Hematopoietic multipotent progenitor cell (in vitro differentiated cells): ENCODE measurements at regions not wholly inside any gene's neighbourhood (a gene's known extent, or its start where the extent isn't known, plus 50 kb on each side); places are given as distances from the start of the nearest gene placed in this dataset.

Source experiments
- DNase-seq, 3 donors: peaks; one replicate each; pipeline ENCODE4 v3.0.0-alpha.2; 2011 to 2015; ENCODE audit warnings: low read depth in 2 of 3, low spot score in 2 of 3

DNA sequence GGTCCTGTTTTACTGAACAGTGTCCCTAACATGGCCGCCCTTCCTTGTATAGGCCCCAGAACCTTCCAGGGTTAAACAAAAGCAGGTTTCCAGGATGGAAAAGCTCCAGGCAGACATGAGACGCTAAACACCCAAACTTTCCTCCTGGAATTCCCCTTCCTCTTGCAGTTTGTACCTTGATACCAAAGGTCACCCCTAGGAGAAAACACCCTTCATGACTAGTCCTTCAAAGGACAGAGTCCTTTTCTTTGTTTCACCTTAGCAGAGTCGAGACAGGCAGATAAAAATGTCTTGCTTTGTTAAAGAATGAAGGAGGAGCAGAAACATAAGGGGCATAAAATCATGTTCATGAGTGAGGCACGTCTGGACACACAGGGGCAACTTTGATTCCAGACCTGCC is 247.5 kb downstream of the BCOR start:
- no peak for DNase-seq

DNA sequence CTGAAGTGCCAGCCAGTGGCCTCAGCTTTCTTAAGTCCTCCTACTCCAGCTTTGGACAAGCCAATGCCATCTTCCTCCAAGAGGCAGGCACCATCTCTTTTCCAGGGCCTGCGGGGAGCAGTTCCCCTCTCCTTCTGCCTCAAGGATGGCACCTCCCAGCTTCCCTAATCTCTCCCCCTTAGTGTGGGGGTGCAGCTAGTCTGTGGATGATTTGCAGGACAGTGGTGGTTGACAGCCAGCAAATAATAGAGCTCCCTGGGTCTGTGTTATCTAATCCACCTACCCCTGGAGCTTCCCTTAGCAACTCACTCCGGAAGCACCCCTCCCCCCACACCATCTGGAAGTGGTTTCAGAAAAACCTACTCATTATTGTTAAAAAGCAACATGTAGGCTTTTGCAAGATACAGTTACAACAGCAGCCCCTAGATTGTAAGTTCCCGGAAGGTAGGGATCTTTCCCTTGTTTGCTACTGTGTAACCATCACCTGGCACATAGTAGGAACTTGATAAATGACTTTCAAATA is 247.1 kb downstream of the BCOR start:
- peak in 2 of 3 donors; percentile 75 to 88 for DNase-seq

DNA sequence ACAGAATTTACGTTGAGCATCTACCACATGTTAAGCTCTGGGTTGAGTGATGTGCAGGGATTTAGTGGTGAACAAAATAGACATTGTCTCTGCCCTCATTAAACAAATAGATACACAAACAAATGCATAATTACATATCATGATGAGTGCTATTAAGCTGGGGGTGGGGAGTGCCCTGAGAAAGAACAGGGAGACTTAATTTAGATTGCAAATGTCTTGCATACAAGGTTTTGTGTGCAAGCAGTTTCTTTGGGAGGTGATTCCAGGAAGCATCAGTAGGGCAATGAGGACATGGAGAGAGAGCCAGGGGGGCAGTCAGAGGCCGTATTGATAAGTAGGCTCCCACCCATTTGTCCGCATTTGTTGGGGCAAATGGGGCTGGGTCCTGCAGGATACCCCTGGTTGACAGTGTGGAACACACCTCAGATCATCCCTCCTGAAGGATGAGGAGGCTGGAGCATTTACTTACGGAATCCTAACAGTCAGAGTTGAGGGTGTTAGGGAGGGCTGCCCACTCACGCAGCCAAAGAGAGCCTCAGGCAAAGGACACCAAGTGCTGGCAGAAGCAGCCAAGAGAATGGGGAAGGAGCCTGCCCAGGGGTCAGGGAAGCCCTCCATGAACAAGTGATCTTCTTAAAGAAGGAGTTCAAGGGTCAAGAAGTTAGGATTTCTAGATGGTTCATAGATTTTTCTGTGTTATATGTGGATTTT is 245.9 kb downstream of the BCOR start:
- DNase-seq: no peak

DNA sequence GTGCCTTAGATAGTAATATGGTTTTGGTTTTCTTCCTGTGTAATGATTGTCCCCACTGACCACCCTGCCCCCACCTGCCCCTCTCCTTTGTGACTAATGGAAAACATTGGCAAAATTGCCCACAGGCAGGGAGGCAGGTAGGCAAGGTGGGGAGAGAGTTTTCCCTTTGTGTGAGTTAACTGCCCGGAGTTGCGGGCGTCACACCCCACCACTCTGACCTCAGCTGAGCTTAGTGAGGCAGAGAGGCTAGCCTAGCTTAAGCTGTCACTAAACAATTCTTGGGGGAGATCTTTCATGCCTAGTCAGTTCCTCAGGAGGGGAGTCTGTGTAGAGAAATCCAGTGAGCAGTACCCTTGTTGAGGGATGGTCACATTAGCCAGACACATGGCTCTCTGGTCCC is 245.3 kb downstream of the BCOR start:
- no peak for DNase-seq

DNA sequence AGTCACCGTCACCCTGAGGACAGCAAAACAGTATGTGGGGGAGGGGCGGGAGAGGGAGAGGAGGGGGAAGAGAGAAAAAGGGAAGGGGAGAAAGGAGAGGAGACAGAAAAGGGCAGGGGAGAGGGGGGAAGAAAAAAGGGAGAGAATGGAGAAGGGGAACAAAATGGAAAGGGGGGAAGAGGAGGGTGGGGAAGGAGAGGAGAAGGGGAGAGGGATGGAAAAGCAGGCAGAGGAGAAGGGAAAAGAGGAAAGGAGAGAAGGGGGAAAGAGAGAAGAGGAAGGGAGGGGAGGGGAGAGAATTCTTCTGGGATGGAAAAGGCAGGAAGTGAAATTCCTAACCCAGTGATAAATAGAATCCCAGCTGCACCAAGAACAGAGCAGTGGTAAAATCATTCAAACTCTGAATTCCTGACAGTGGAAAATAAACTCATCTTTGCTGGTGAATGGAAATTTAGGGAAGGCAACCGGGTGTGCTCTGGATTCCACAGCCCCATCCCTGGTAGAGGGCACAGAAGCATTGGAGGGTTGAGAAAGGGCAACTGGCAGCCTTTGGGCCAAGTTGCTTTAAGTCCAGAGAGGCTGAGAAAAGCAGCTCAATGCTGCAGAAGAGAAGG is 244.2 kb downstream of the BCOR start:
- no peak for DNase-seq

DNA sequence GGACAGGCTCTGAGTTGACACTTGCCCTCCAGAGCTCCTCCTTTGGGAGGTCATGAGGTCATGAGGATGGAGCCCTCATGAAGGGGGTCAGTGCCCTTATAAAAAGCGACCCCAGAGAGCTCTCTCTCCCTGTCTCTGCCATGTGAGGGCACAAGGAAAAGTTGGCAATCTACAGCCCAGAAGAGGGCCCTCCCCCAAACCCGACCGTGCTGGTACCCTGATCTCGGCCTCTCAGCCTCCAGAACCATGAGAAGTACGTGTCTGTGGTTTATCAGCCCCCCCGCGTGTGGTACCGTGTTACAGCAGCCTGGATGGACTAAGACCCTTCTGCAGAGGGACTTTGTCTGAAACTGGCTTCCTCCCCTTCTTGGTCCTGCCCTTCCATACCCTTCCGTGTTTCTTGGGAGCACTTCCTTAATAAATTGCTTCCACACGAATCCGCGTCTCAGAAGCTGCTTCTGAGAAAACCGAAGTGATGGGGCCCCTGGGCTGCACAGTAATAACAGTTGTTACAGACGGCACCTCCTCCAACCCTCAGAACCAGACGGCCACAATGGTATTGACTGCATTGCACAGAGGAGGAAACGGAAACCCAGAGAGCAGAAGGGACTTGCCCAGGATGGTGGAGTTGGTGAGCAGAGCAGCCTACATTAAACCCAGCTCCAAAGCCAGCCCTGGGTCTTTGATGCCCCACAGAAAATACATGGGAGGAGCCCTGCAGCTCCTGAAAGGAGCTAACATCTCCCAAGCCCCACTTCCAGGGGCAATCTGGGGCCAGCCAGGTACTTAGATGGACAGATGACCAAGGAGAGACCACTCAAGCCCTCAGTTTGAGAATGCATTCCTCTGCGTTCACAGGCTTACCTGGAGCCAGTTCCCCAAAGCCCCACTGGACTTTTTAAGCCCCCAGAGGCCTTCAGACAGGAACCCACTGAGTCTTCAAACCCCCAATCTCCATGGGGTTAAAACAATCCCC is 242.7 kb downstream of the BCOR start:
- DNase-seq: peak; percentile 64 to 89 (median 81)

DNA sequence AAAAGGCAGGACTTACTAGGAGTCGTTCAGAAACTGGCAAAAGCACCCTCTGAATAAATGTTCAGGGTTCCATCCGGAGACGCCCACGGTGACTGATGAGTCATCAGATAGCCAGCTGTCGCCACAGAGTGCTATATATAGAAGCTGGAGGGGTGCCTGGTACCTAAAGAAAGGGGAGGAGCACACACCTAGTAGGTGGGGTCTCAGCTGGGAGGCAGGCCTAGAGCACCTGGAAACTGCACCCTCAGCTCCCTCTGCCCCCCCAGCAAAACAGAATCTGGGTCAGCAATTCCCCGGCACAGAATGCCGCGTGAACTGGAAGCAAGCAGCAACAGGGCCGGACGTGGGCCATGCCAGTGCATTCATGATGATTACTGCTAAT is 242.0 kb downstream of the BCOR start:
- DNase-seq: peak; percentile 43 to 76 (median 73)

DNA sequence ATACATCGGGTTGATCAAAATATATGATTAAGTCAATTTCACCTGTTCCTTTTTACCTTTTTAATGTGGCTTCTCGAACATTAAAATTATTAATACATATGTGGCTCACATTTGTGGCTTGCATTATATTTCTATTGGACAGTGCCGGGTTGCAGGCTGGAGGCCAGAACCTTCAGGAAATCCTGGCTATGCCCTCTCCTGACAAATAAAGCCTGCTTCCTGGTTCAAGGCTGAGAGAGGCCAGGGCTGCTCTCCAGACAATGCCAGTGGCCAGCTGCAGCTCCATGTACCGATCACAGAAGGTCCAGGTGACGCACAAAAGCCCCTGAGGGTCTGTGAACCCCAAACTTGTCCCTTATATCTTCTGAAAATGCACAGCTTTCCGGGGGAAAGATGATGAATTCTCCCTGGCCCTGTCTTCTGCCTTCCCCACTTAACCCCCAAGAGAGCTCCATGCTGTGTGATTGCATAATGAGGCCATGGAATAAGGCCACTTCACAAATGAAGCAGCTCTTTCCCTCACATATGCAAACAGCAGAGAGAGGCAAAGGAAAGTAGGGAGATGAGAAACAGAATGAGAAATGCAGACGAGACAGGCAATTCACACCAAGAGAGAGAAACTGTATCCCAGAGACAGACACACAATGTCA is 241.2 kb downstream of the BCOR start:
- no peak for DNase-seq

DNA sequence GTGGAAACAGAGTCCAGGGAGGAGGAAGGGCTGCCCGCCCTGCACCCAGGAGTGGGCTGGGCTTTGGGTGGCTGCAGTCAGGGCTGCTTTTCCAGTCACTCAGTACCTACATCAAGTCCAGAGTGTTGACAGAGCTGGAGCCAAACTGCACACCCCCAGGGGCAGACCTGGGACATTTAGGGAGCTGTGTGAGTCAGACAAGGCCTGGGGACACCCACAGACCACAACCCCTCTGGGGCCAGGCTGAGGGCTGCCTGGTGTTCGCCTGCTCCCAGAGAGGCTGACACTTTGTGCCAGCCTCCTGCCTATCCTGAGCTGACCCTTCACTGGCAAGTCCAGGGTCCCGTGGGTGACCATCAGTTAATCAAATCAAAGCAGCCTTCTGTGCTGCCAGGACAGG is 240.0 kb downstream of the BCOR start:
- no peak for DNase-seq

DNA sequence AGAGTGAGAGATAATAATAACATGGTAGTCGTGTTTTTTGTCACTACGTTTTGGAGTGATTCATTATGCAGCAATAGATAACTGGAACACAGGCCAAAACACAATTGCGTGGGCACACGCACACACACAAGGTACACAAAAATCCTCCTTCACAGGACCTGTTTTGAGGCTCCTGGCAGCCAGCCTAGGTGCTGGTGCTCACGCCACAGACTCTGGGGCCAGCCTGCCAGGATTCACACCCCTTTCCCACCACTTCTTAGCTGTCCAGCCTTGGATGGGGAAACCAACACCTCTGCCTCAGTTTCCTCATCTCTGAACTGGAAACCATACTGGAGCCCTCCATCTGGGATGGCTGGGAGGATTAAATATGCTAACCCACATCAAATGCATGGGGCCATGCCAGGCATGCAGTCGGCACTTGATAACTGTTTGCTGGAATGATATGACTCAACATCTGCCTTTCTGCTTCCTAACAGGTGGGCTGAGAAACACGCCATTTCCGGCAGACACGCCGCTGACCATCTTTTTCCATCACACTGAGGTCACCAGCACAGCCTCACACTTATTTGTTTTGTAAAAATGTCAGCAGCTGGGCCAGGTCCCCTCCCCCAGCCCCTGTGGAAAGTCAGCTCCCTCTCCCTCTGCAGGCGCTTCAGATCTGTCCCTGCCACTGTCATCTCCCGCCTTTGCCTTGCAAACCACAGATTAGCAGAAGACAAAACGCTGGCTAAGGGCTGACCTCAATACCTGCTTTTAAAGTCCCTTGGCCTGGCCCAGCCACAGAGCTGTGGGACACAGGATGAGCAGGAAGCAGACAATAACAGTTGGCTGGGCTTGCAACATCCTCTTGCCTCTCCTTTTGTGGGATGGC is 237.5 kb downstream of the BCOR start:
- peak in 2 of 3 donors; percentile 67 to 84 for DNase-seq

DNA sequence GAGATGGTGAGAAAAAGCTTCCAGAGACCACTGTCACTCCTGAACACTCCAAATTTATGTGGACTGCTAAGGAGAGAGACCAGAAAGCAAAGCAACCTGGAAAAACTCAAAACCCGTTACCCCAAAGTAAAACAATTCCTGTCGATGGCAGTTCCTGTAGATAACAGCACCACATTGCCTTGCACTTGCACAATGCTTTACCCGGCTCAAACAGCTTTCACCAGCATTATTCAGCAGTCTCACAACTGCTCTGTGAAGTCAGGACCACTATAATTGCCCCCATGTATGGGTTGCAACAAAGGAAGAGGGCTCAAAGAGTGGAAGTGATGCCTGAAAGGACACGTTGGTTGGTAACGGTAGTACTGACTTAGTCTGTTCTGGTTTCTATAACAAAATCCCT is 234.8 kb downstream of the BCOR start:
- peak in 1 of 3 donors; percentile 11 for DNase-seq

DNA sequence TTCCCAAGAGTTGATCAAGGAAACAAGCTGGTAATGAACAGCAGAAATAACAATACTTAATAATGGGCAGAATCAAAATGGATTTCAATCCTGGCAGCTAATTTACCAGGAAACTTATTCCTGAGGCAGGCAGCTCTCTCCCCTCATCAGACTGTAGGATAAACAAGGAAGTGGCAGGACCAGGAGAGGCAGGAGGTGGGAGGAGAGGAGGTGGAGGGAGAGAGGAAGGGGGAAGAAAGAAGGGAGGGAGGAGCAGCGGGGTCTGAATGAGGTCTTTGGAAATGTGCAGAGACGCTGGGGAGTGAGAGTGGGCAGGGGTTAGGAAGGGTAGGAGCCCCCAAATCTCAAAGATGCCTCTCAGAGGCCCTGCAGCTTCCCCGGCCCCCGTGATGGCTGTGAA is 231.5 kb downstream of the BCOR start:
- DNase-seq: no peak

DNA sequence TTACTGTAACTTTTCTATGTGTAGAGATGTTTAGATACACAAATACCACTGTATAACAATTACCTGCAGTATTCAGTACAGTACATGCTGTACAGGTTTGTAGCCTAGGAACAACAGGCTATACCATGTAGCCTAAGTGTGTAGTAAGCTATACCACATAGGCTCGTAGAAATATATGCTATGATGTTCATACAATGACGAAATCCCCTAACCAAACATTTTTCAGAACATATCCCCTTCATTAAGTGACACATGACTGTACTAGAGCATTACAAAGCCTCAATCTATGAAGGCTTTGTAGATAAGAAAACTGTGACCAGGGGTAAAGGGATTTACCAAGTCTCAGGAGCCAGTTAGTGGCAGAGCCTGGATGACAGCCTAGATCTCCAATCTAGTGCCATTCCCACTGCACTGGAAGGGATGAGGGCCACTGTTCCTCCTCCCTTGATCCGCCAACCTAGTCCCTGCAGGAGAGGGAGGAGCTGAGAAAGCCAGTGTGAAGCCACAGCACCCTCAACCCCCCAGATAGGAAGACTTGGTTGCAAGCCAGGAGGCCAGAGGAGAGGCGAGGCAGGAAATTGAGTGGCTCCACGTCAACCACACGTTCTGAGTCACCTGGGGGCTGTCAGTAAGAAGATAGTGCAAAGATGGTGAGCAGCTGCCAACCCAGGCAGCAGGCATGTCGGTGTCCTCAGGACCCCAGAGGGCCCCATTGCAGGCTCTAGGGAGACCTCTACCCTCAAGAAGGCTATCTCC is 227.7 kb downstream of the BCOR start:
- peak in 2 of 3 donors; percentile 55 to 60 for DNase-seq

DNA sequence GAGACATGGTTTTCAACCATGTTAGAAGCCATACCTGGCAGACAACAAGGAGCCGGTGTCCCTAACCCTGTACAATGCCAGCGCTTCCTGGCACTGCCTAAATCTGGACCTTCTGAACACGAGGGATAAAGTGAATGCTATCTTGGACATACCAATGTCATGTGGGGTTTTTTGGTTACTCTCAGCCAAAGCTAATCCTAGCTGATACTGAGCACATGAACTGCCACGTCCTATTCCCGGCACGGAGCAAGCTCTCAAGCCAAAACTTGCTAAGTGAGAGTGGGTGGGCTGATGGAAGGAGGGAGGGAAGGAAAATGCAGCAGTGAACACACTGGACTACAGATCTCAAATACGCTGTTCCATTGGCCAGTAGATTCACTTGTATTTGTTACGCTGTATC is 226.1 kb downstream of the BCOR start:
- DNase-seq: no peak

DNA sequence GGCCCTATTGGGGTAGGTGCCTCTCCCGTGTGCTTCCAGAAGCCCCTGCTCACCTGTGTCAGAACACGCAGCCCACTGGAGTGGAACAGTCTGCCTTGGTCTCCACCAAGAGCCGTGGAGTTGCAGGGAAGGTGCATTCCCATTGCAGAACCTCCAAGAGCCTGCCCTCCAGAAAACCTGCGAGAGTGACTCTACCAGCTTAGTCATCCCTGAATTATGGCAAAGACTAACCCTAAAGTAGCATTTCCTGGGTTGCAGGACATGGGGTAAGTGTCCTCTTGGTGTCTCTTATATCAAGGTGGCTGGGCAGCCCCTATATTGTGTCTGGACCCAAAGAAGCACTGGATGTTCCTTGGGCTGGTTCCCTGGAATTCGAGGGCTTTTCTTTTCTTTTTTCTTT is 224.6 kb downstream of the BCOR start:
- no peak for DNase-seq

DNA sequence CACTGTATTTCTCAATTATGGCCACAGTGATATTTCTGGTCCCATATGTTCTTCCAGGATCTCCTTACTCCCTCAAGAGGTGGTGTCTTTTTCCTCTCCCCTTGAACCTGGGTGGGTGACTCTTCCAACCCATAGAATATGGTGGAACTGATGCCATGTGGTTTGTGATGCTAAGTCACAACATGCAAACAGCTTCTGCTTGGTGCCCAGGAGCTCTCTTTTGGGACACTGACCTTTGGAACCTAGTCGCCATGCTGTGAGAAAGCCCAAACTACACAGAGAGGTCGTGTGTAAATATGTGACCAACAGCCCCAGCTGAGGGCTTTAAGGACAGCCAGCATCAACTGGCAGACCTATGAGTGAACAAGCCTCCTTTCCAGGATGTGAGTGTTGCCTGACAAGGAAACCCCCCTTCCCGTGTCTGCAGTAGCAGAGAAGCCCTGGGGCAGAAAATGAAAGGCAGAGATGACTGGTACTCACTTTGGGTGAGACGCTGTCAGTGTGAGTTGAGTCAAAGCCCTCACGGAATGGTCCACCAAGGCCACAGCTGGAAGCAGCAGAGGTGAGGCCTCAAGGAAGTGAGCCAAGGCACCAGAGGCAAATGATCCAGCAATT is 223.4 kb downstream of the BCOR start:
- no peak for DNase-seq

DNA sequence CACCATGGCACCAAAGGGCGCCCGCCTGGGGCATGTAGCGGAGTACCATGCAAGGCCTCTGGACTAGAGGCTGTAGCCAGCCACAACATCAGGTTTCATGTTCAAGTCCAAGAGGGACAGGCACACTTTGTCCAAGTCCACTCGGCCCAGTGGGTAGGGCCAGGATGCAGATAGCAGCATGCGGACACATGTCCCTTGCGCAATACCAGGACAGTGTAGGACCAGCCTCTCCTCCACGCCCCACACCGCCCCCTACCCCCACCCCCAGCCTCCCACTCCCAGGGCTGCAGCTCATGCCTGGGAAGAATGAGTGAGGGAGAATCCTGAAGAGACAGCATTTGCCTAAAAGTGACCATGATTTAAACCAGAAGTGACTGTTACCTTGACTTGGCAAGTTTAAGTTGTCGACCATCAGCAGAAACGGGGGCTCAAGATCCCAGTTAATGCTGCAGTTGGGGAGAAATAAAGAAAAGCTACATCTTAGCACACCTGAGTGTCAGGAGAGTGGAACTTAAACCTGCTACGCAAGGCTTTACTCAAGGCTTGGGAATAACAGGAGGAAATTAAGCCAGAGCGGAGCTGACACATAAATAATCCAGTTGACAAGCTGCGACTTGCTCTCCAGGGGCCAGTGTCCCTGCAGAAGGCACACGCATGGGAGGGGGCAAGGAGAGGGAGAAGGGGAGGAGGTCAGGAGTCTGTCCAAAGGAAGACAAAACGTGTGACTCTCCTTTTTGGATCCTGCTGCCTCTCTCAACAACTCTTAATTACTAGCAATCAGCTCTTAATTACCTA is 221.7 kb downstream of the BCOR start:
- DNase-seq: no peak

DNA sequence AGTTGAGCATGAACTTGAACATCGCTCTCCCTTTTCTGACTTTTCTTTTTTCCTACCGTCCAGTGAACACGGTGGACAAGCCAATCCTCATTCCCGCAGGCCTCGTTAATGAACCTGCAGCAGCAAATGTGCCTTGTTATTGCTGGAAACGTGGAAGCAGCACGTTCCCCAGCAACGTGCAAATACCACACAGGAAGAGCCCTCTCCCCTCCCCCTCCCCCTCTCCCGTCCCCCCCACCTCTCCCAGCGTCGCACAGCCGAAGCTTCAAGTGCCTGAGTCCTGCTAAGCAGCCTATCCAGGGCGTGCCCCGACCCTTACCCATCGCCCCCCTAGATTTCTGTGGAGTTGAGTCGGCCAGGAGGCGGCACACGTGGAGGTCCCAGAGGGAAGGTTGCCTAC is 219.9 kb downstream of the BCOR start:
- no peak for DNase-seq
